ENCODE measurements at regions not wholly inside any gene's neighbourhood (a gene's known extent, or its start where the extent isn't known, plus 50 kb on each side); places are given as distances from the start of the nearest gene placed in this dataset.

DNA sequence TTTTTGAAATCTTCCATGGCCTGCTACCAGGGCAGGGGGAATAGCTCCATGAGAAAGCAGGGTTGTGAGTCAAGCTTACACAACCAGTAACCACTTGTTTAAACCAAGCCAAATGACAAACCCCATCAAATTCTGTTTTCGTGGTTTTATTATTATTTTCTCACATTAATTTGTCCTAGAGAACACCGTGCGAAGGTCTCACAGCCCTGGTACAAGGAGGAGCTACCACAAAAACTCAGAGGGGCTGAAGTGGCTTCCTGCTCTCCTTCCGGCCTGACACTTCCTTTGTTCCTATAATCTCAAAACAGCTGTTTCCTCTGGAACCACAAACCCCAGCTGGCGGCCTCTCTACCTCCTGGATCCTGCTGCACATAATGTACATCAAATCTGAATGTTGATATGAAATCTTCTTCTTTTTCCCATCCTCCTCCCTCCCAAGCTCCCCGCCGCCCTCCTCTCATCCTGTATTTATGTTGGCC lies 375.9 kb downstream of the MCTP2 start:
- DNase-seq = no peak

- DNase-seq = no peak
These were observed 378.7 kb downstream of the MCTP2 start for GRCh38 chr15:94610069-94610468.

DNA sequence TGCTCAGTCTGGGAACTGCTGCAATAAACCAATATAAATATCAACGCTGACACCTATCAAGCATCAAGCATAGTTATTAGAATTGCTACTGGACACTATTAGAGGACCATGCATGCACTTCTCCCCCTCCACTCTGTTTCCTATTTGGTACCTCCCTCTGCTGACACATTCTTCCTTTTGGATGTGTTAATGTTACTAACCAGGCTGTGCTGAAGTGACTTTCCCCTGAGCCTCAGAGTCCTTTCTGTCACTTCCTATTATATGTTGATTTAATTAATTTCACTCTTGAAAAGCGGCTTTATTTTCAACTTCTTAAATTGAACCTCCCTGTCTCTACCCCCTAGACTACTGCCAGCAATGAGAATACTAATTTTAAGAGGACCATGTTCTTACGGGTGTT lies 379.1 kb downstream of the MCTP2 start:
- DNase-seq = no peak

GRCh38 chr15:94611656-94612055 lies 380.3 kb downstream of the MCTP2 start:
- no peak for DNase-seq

GRCh38 chr15:94615688-94616087 lies 384.3 kb downstream of the MCTP2 start:
- DNase-seq = no peak

DNA sequence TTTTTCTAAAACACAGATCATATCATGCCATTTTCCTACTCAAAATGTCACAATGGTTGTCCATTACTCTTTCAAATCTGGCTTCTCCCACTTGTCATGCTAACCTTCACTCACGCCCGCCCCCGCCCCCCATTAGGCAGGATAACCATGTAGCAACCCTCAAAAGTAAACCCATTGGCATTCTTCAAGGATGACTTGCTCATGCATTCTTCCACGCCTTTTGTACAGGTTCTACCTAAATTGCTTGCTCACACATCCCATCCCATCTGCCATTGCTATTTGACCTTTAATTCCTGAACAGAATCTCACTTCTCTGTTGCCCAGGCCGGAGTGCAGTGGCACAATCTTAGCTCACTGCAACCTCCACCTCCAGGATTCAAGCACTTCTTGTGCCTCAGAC lies 389.3 kb downstream of the MCTP2 start:
- DNase-seq = no peak

DNA sequence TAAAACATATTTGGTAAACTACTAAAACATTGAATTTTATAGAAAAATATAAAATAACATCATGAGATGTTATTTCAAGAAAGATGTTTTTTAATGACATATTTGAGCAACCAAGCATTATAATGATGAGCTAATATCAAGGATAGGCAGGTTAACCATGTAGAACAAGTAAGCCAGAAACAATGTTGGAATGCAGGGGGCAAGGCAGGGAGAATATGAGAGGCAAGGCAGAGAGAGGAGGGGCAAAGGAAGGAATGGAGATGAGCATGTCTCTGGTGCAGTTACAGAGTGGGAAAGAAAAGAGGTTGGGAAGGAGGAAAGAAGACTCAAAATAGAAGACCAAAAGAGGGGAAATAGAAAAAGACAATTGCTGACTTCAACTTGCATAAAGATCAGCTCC lies 390.4 kb downstream of the MCTP2 start:
- no peak for DNase-seq

DNA sequence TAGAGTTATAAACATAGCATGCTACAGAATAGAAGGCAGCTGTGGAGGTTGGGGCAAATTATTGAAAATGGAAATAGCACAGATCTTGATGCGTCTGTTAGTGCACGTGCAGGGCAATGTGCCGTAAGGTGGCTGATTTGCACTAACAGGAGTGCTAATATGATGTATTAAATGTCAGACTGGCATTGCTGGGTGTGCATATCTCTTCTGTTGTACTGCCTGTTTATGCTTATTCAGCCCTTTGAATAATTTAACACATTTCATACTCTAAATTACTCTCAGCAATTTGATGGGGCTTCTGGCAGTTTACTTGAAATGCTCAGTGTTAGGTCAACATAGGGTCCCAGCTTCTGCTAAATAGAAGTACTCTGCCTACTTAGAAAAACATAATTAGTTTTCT lies 395.6 kb downstream of the MCTP2 start:
- DNase-seq = no peak

DNA sequence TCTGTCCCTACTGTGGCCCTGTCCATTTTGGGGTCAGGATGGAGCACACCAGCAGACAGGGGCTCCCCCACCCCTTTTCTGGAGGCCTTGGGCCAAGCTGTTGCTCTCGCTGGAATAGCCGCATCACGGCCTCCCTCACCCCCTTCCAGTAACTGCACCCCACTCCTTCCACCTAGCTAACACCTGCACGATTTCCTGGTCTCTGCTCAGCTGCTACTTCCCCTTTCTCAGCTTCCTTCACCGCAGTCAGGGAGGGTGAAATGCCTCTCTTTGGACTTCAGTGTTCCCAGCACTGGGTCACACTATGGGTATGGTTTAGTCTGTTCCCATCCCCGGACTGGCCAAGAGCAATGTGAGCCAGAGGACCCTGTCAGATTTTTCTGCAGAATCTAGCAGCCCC lies 400.2 kb downstream of the MCTP2 start:
- no peak for DNase-seq

DNA sequence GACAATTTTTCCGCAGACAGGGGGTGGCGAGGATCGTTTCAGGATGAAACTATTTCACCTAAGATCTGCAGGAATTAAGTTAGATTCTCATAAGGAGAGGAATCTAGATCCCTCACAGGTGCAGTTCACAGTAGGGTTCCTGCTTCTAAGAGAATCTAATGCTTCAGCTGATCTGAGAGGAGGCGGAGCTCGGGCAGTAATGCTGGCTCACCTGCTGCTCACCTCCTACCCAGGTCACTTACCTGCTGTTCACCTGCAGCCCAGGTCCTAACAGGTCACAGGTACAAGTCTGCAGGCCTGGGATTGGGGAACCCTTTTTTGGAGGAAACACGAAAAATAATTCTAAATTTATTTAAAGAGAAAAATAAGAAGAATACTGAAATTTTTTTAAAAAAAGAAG lies 406.8 kb downstream of the MCTP2 start:
- no peak for DNase-seq

- no peak for DNase-seq
These were observed 408.3 kb downstream of the MCTP2 start for GRCh38 chr15:94639701-94640100.

DNA sequence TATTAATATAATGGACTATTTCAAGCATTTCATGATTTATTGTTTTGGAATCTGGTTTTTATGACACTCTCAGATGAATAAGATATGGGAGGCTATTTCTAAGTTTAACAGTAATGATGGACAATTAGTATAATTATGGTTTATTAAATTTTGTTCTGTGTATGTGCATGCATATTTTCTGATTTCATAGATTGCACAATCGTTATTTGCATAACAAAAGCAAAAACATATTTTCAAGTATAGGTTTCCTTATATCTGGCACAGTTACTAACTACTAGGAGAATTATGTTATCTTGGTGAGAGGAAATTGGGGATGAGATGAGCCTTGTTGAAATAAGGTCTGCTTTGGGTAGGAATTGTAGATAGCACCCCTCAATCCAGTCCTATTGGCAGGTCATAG lies 413.1 kb downstream of the MCTP2 start:
- no peak for DNase-seq

DNA sequence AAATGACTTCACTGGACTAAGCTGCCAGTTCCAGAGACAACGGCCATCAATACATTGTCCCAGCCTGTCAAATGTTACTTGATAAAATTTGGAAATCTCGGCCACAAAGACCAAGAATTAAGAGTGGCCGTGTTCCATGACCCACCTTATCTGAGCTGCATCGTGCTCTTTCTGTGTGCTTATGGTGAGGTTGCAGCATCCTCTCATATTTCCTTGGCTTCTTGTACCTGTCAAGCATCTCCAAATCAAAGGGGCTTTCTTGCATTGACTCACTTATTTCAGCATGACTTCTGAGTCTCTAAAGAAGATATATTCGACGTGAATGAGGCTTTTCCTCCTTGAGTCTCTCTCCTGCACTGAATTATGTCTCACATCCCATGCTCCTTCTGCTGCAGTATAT lies 421.7 kb downstream of the MCTP2 start:
- DNase-seq = no peak

GRCh38 chr15:94655249-94655880 lies 424.0 kb downstream of the MCTP2 start:
- no peak for DNase-seq

- no peak for DNase-seq
These were observed 434.5 kb downstream of the MCTP2 start for GRCh38 chr15:94665676-94666441.

DNA sequence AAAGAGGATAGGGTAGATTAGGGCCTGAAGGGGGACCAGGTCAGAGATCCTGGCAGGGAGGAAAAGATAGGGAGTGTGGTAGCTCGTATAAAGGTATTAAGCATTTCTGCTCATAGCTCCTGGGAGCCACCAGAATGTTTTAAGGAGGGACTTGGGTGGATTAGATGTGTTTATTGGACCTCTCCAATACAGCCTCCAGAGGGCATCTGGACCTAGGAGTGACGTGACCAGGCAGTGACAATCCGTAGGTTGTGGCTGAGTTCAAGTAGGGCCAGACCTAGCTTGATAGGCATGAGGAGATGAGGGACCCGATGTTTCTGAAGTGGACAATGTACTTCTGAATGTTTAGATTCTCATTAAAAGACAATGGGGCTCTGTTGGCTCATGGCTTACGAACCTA lies 435.2 kb downstream of the MCTP2 start:
- DNase-seq = no peak

- DNase-seq = no peak
These were observed 435.7 kb downstream of the MCTP2 start for GRCh38 chr15:94667109-94667508.

GRCh38 chr15:94670438-94671034 lies 439.2 kb downstream of the MCTP2 start:
- no peak for DNase-seq

- no peak for DNase-seq
These were observed 440.6 kb downstream of the MCTP2 start for GRCh38 chr15:94671858-94672532.

- DNase-seq = no peak
These were observed 442.4 kb downstream of the MCTP2 start for GRCh38 chr15:94673801-94674200.

GRCh38 chr15:94674296-94674695 lies 442.9 kb downstream of the MCTP2 start:
- no peak for DNase-seq

DNA sequence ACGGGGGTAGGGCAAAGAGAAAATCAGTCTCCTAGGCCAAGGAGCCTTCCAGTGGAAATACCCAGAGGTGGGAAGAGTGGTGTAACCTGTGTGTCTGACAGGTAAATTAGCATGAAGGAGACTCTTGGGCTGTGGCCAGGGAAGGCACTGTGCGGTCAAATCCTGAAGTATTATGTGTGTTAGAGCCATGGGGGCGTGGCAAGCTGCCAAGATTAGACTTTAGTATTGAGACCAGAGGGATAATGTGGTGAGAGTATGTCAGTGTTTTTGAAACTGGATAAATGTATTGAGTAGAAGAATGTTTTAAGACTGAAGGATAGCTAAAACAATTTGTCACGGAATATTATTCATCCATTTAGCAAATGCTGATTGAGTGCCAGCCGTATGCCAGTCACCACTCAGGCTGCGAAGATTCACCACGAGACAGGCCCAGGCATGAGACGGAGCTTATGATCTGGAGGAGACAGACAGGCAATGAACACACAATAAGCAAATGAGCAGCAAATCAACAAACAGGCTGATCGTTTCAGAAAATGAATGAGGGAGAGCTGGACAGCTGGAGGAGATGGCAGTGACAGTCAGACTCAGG lies 445.9 kb downstream of the MCTP2 start:
- no peak for DNase-seq

- DNase-seq = no peak
These were observed 450.8 kb downstream of the MCTP2 start for GRCh38 chr15:94682171-94682570.

Measured in activated CD4-positive, alpha-beta T cell treated with anti-CD3 and anti-CD28 coated beads, Interleukin-2, amount 50 U/mL, for 1 hour (primary cell).